Heart right ventricle (tissue), 16 donors: ENCODE measurements at regions not wholly inside any gene's neighbourhood (a gene's known extent, or its start where the extent isn't known, plus 50 kb on each side); places are given as distances from the start of the nearest gene placed in this dataset.

ENCODE experiments used
- ATAC-seq, 8 donors: fragments of 200-7000 bp; cut with Tn5 transposase; one replicate each; pipeline ENCODE4 v1.9.1; 2020; ENCODE audit warnings: mild to moderate bottlenecking in 8 of 8, moderate library complexity in 8 of 8, moderate number of reproducible peaks in 1 of 8
- DNase-seq, 2 donors: peaks; one replicate each; pipeline ENCODE4 v3.0.0-alpha.2; 2020
- H3K27ac ChIP-seq, 10 donors: fragments of 200-600 bp; sonication (generic) in 2 of 10; one replicate each; pipeline versions ENCODE4 v1.5.0 to v1.8.0; 2020 to 2022; ENCODE audit warnings: mild to moderate bottlenecking in 3 of 10
- H3K27me3 ChIP-seq, 7 donors: fragments of 200-600 bp; one replicate each; pipeline ENCODE4 v1.8.0; 2021 to 2022; ENCODE audit warnings: mild to moderate bottlenecking in 2 of 7
- H3K36me3 ChIP-seq, 9 donors: fragments of 200-600 bp; sonication (generic) in 1 of 9; one replicate each; pipeline versions ENCODE4 v1.5.0 to v1.8.0; 2020 to 2022; ENCODE audit warnings: mild to moderate bottlenecking in 2 of 9
- H3K4me1 ChIP-seq, 9 donors: fragments of 200-600 bp; sonication (generic) in 1 of 9; one replicate each; pipeline versions ENCODE4 v1.5.0 to v1.8.0; 2020 to 2022; ENCODE audit warnings: mild to moderate bottlenecking in 4 of 9
- H3K4me3 ChIP-seq, 10 donors: fragments of 200-600 bp; sonication (generic) in 2 of 10; one replicate each; pipeline versions ENCODE4 v1.5.0 to v1.8.0; 2020 to 2022; ENCODE audit warnings: mild to moderate bottlenecking in 7 of 10, moderate library complexity in 2 of 10
- H3K9me3 ChIP-seq, 11 donors: fragments of 200-600 bp in 10 of 11; sonication (generic) in 2 of 11; one replicate each; pipeline versions ENCODE4 v1.5.0 to v1.8.0; 2013 to 2022; ENCODE audit warnings: mild to moderate bottlenecking in 2 of 11, control low read depth in 1 of 11, moderate library complexity in 1 of 11
- CTCF ChIP-seq, 9 donors: fragments of 200-600 bp; sonication (generic) in 2 of 9; IDR thresholded peaks; one replicate each; pipeline versions ENCODE4 v1.5.0 to v1.8.0; 2021 to 2022; ENCODE audit warnings: antibody characterized with exemption in 9 of 9, mild to moderate bottlenecking in 5 of 9, moderate library complexity in 1 of 9
- WGBS, 2 donors: extraction: QIAGEN DNeasy Blood & Tissue Kit; methylation state at CpG; one replicate each; pipeline ENCODE4 v1.1.7; 2013; ENCODE audit warnings: inconsistent platforms in 1 of 2; 5-methylcytosine and 5-hydroxymethylcytosine counted together
- intact Hi-C, 10 donors: fragments of 100-400 bp; cut with DNase I; formaldehyde crosslinking; loops; one replicate each; pipeline versions ENCODE4 v1.11.1 to v1.14.2; 2022
- donor health status: Arrhythmogenic right ventricular cardiomyopathy.
- donor health status: ischemic (EF 13 %, LVEDD 7.1; RV severe dilation, severe dysfunction).
- donor health status: healthy with polysubstance abuse.
- donor health status: DM: no; HTN: yes; CAD: no.
- donor health status: DM: no; HTN: no; CAD: no.
- donor health status: ischemic (EF 25% LVEDD 6.9; RV normal size, moderate dysfunction).
- donor health status: ischemic (EF 25% LVEDD 5.7; RV mildly dilated, moderate dysfunction).
- donor health status: healthy.
- donor health status: DM: yes; HTN: yes; CAD: no.
- donor health status: Ischemic cardiomyopathy.
- donor health status: ischemic (EF 35%, LVEDD 5.7; RV mildly dilated, moderate dysfunction).
- donor health status: nonischemic (EF 11% LVEDD 7.7; RV severe dilation, severe dysfunction).
- donor health status: DM: yes; HTN: yes; CAD: no.
- donor health status: PGD.
- donor health status: ischemic (EF 29% LVEDD 5.4; RV normal size, mild dysfunction).
- donor health status: nonischemic (EF 23%, LVEDD 6.1; RV moderate dilation, normal function).

- WGBS, 2 donors, result 55 to 66% methylated on average over 3 of the region's 3 CpGs
- DNase-seq (no peak), ATAC-seq (no peak)
- Histone ChIP-seq H3K27ac (no peak overlapping the region), H3K4me1 (no peaks in the 10 kb centered on the region), H3K27me3 (no peaks in the 10 kb centered on the region), H3K9me3 (peaks cover 0 to 4% (median 0%) of the 10 kb centered on the region in 11 donors), H3K36me3 (no peaks in the 10 kb centered on the region), H3K4me3 (no peak overlapping the region)
- TF ChIP-seq CTCF (IDR thresholded peaks at IDR 0.05), result no peak
- intact Hi-C loops, result no loop called here
Measured at GRCh38 chr1:190880352-190880751, 402.7 kb upstream of the BRINP3 start.

- WGBS, 2 donors, result 54 to 78% methylated on average over 3 of the region's 3 CpGs
- H3K4me1 ChIP-seq, result no peaks in the 10 kb centered on the region
- H3K9me3 ChIP-seq, result peaks cover 0 to 4% (median 0%) of the 10 kb centered on the region in 11 donors
- ATAC-seq (no peak), DNase-seq (no peak)
- intact Hi-C loops, result no loop called here
- H3K36me3 ChIP-seq, result no peaks in the 10 kb centered on the region
- H3K27me3 ChIP-seq, result no peaks in the 10 kb centered on the region
- no peak overlapping the region for H3K4me3 ChIP-seq
- H3K27ac ChIP-seq, result no peak overlapping the region
- TF ChIP-seq CTCF (IDR thresholded peaks at IDR 0.05), result no peak
Measured at GRCh38 chr1:190881064-190881463, 403.4 kb upstream of the BRINP3 start.

DNA sequence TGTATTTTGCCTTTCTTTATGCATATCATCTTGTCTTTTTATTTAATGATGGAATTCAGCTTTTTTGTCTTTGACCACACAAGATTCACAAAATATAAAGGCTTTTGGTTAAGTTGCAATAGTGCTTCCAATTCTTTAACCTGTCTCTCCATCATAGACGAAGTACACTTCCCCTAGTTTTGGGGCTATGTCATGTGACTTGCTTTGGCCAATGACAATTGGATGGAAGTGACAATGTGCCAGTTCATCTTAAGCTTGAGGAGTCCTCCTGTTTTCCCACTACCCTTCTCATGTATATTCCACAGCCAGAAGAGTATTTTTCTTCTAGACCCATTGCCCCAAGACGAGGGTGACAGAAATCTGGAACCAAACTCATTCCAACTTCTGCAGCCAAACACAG lies 419.6 kb upstream of the BRINP3 start:
- H3K4me3 ChIP-seq, result no peak overlapping the region
- ATAC-seq, result no peak
- DNase-seq, result no peak
- no peaks in the 10 kb centered on the region for H3K36me3 ChIP-seq
- 77 to 82% methylated on average over 2 of the region's 2 CpGs for WGBS, 2 donors
- intact Hi-C loops, result no loop called here
- peaks cover 0 to 35% (median 0%) of the 10 kb centered on the region in 11 donors for H3K9me3 ChIP-seq
- H3K27me3 ChIP-seq, result no peaks in the 10 kb centered on the region
- H3K4me1 ChIP-seq, result no peaks in the 10 kb centered on the region
- TF ChIP-seq CTCF (IDR thresholded peaks at IDR 0.05), result no peak
- no peak overlapping the region for H3K27ac ChIP-seq

DNA sequence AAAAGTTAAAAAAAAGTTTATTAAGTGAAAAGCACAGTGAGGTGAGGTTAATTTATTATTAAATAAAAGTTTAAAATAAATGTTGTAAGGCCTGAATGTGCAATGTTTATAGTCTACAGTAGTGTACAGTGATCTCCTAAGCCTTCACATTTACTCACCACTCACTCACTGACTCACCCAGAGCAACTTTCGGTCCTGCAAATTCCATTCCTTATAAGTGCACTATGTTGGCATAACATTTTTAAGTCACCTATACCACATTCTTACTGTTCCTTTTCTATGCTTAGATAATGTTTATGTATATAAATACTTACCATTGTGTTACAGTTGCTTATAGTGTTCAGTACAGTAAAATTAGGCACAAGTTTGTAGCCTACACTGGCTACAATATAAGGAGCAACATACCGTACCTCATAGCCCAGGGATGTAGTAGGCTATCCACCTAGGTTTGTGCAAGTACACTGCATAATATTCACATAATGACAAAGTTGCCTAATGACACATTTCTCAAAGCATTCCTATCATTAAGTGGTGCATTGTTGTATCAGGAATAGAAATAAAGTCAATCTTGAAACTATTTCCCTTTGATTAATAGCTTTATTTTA lies 426.5 kb upstream of the BRINP3 start:
- Histone ChIP-seq H3K4me1 (no peaks in the 10 kb centered on the region), H3K27me3 (no peaks in the 10 kb centered on the region), H3K9me3 (peaks cover 0 to 10% (median 0%) of the 10 kb centered on the region in 11 donors), H3K27ac (no peak overlapping the region), H3K36me3 (no peaks in the 10 kb centered on the region), H3K4me3 (no peak overlapping the region)
- intact Hi-C loops, result no loop called here
- no peak for ATAC-seq
- 86 to 87% methylated on average over 2 of the region's 2 CpGs for WGBS, 2 donors
- DNase-seq, result no peak
- no peak for TF ChIP-seq CTCF (IDR thresholded peaks at IDR 0.05)
